HG02763 (cell line): ENCODE measurements at regions not wholly inside any gene's neighbourhood (a gene's known extent, or its start where the extent isn't known, plus 50 kb on each side); places are given as distances from the start of the nearest gene placed in this dataset.
A peak's percentile ranks its signal among the peaks of the same experiment; 100 is the strongest.
"Not testable (repeated sequence)": the region's sequence is repeated elsewhere in the genome, so short reads cannot be mapped to it uniquely, and the experiment has no call there.

Source experiments
- ATAC-seq: cut with Tn5 transposase; IDR thresholded peaks from one replicate; pipeline ENCODE4 v1.9.1; 2021; ENCODE audit warnings: mild to moderate bottlenecking, moderate library complexity; ENCODE audit not compliant: unreplicated experiment

DNA sequence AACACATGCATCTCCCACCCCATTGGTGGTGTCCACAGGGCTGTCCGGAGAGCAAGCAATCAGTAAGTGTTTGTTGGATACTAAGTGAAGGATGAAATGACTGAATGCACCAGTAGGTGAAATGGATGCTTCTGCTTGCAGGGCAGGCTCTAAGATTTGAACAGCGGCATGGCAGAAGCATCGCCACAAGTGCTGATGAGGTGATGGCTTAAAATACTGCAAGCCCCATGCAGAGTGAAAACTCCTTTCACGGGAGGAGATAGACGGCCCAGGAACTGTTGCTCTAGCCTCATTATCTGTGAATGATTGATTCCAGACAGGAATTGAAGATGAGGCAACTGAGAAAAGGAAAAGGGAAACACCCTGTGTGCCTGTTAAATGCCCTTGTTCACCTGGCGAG is 158.9 kb downstream of the LY86 start:
- ATAC-seq = no peak

DNA sequence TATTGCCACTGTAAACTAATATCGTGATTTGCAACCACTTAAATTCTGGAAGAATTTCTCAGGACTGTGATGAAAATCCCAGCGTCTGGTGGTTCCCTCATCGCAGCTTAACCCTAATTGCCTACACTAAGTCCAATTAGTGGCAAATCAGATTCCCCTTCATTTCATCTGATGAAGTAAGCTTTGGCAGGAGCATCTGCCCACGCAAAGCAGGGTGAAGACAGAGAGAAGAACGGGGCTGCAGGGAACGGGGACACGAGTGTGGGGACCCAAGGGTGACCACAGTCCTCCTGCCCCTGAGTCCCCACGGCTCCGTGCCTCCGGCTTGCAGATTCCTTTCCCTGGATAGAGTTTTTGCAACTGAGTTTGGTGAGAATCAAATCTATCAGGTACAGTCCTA is 159.5 kb downstream of the LY86 start:
- no peak for ATAC-seq

DNA sequence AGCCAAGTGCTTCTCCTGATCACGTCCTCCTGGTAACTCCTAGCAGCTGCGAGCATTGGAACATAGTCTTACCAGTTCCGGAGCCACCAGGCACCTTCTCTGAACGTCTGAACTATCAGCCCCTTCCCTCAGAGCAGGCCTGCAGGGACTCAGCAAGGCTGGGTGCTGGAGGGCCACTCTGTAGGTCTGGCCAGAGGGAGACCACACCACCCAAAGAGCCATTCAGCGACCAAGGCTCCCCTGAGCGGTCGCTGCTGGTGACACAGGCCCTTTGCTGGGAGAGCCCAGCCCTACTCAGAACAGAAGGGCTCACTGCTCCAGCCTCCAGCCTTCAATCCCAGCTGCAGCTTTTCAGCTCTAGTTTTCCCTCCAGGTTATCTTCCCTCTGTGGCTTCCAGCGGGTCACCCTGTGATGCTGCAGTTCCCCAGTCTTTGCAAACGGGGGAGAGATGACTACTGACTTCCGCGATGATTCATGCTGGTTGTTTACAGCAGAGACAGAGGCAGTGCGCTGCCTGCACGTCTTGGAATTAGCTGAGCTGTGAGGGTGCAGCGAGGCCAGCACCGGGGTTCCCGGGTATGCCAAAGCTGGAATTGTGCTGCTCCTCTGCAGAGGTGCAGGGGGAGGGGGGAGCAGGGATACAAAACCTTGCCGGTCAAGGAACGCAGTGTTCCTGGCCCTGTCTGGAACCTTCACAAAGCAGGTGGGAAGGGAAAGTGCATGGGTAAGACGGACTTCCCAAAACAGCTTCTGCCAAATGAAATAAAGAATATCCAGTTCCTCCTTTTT is 161.4 kb downstream of the LY86 start:
- no peak for ATAC-seq

DNA sequence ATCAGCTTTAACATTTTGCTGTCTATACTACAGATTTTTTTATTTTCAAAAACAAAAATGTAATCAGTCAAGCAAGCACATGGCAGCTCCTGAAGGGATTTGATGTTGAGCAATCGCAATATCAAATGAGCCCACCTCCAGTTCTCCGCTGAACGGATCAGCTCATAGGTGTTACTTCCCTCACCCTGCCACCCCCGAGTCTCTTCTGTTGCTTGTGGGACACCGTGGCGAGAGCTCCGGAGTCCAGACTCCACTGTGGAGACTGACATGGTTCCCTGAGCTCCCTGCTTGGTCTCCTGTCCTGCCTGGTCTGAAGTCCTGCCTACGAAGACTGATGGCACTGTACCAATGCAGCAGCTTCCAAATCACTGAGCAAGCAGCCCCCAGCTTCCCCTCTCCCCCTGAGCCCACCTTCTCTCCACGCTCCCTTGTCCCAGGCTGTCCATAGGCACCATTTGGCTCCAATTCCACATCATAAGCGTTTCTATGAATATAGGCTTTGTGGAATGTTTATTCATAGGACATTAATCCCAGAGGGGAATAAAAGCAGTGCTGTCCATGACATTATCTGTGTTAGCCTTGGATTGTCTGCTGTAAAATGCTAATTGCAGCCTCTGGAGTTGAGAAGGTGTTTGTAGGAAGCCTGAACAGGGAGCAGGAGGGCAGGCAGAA is 162.2 kb downstream of the LY86 start:
- ATAC-seq = no peak

DNA sequence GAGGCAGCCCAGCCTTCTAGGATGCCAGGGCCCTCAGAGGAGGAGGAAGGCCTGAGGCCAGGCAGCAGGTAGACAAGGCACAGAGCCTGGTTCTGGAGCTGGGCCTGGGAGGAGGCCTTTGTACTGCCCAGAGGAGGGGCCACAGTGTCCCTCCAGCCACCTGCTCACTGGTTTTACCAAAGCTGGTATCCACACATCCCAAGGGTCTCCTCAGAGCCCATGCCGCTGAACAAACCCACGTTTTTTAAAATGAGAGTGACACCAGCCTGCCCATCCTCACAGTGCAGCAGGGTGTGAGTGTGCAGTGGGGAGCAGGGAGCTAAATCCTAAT is 162.7 kb downstream of the LY86 start:
- ATAC-seq = no peak

DNA sequence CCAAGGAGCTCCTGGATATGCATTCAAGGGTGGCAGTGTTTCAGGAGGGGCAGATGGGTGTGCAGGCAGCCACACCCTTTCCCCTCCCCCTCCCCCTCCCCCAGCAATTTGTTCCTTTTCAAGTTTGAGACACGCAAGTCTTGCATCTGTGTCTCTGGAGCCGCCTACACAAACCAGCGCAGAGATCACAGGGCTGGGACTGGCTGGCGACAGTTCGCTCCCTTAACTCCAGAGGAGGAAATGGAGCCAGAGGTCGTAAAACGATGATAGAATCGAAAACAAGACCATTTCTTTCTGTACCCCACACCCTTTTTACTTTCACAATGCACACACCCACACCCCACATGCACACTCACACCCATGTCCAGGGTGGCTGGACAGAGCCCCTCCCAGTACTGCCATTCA is 163.1 kb downstream of the LY86 start:
- no peak for ATAC-seq

DNA sequence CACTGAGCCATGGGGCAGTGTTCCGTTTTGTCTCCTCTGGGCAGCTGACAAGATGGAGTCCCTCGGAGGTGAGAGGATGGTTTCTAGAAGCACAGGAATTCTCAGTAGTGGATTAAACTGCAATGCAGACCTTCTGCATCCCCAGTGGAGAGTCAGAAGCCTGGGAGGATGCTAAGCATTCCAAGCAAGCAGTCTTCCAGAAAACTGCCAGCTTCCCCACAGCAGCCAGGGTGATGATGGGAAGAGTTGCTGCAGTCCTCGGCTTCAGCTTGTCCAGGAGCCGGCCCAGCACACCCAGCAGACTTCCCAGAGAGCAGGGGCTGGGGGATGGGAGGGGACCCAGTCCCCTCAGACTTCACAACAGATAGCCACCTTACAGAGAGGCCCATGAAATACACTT is 163.6 kb downstream of the LY86 start:
- no peak for ATAC-seq

DNA sequence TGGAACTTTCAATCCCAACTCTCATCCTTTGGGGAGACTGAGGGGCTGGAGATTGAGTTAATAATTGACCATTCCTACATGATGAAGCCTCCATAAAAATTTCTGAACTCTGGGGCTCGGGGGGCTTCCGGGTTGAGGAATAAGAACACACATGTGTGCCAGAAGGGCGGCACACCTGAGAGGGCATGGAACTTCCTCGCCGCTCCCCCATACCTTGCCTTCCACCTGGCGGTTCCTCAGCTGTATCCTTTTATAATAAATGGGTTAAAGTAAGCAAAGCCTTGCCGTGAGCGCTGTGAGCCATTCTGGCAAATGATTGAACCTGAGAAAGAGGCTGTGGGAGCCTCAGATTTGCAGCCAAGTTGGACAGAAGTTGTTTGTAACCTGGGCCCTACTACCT is 164.8 kb downstream of the LY86 start:
- no peak for ATAC-seq

DNA sequence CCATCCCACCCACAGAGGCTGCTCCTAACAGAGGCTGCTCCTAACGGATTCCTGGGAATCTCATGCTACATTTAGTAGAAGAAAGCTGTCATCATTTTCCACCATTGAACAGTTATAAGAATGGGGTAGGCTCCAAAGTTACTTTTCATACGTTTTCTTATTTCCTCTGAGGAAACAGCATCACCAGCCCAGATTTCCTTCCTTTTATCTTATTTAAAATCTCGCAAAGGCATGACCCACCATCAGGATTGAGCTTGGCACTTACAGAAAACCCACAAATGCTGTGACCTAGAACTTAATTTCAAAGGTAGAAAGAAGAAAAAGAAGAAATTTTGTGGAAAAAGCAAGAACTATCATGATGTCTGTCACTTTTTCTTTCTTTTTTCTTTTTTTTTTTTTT is 168.0 kb downstream of the LY86 start:
- ATAC-seq = no peak

DNA sequence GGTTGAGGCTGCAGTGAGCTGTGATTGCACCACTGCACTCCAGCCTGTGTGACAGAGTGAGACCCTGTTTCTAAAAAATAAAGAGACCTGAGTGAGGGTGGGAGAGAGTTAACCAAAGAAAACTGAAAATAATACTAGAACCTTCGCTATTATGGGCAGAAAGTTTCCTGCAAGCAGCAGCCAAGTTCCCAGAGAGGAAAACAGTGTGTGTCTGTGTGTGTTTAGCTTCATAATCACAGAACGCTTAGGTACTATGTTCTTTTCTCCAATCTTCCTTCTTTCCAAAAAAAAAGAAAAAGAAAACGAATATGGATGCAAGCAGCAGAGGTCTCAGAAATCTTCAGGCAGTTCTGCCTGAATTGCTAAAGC is 170.0 kb downstream of the LY86 start:
- ATAC-seq = no peak

DNA sequence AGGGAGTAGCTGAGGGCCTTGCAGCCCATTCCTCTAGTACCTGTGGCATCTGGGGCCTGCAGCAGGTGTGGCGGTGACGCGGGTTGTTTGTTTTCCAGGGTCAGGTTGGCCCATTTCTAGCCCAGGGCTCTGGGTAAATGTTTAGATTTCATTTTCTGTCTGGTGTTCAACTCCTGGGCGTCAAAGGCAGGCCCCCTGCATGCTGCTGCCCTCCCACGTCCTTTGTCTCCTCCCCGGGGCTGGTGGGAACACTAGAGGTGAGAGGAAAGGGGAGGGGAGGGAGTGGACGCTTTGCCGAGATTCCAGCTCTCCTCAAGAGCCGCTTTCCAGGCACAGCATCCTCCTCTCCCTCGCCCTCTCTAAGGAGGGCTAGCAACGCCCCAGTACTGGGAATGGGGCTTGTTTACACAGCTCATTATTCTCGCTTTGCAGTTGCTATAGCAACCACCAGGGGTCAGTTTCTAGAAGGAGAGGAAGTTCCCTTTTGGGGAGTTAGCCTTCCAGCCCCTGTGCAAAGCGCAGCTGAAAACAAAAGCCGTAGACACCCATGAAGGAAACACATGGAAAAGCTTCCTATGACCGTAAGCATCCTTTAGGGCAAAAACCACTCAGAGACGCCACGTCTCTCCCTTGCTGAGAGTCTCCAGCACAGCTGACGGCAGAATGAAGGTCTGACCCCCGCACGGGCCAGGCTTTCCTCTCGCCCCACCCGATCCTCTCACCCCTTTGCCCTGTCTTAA is 170.6 kb downstream of the LY86 start:
- ATAC-seq = peak; percentile 61

DNA sequence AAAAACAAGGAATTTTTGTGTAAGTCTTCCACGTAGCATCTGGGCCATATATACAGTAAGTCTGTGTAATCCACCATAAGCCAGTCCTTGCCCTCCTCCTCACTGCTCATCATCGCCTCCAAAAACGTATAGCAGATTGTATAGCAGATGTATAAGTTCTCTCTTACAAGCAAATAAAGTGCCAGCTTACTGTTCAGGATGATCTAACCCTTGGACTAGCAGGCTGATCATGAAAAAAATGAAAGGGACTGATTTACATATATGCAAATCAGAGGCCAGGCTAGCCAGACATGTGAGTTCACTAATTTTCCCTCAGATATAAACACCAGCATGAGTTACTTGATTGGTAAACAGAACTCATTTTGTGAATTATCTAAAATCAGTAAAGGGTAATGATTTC is 171.5 kb downstream of the LY86 start:
- ATAC-seq = no peak

DNA sequence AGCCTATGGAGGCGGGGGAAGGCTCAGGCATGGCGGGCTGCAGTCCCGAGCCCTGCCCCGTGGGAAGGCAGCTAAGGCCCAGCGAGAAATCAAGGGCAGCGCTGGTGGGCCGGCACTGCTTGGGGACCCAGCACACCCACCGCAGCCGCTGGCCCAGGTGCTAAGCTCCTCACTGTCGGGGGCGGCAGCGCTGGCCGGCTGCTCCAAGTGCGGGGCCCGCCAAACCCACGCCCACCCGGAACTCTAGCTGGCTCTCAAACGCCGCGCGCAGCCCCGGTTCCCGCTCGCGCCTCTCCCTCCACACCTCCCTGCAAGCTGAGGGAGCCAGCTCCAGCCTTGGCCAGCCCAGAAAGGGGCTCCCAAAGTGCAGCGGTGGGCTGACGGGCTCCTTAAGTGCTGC is 174.0 kb downstream of the LY86 start:
- ATAC-seq = not testable (repeated sequence)

DNA sequence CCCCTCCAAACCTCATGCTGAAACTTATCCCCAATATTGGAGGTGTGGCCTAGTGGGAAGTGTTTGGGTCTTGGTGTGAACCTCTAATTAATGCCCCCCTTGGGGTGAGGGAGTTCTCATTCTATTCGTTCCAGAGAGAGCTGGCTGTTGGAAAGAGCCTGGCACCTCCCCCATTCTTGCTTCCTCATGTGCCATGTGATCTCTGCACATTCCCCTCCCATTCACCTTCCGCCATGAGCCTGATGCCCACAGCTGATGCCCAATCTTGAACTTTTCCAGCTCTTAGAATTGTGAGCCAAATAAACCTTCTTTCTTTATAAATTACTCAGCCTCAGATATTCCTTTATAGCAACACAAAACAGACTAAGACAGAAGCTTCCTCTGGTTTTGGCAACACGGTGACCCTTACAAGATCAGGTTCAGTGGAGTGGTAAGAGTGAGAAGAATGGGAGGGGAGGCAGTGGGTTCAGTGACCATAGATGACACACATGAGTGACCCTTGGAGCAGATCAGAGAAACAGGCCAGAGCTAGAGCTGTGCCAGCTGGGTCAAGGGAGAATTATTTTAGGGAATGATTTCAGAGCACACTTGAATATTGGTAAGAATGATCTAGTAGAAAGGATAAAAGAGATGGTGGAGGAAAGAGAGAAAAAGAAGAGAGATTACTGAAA is 176.4 kb downstream of the LY86 start:
- ATAC-seq = no peak

DNA sequence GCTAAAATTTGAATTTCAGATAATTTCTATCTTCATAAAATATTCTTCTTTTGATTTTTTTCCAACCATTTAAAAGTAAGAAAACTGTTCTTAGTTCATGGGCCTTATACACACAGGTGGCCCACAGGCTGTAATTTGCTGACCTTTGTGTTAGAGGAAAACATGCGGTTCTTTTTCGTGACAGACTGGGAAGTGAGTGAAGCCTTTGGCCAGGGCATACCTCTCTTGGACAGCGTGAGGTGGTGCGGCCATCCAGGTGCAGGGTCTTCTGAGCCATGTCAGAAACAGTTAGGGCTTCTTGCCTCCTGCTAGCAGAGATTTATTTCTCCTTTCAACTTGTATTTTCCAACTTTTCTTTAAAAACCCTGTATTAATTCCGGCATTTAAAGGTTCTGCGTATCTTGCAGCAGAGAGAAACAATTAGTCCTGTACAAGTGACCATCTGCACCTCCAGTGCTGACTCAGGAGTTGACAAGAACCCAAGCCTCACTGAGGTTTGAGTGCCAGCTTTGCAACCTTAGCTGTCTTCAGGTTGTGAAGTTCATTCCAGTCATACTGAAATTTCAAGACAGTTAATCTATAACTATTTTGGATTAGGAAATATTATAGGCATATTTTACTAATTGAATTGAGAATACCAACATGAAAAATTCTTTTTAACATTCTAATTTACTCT is 177.8 kb downstream of the LY86 start:
- no peak for ATAC-seq

DNA sequence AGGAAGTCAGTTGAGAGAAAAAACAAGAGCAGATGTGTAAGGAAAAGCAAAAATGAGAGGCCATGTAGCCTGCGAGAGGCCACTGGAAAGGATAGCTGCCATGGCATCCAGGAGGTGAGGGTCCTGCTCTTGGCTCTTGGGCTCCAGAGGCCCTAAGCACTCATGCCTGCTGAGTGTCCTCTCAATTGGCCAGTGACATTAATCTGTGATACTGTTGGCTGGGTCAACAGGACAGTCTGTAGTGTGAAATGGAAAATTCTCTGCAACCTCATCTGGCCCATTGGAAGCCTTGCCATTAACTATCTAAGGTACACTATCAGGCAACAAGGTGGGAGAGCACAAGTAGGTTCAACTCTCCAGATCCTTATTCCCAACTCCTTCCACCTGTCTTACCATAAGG is 180.9 kb downstream of the LY86 start:
- no peak for ATAC-seq

DNA sequence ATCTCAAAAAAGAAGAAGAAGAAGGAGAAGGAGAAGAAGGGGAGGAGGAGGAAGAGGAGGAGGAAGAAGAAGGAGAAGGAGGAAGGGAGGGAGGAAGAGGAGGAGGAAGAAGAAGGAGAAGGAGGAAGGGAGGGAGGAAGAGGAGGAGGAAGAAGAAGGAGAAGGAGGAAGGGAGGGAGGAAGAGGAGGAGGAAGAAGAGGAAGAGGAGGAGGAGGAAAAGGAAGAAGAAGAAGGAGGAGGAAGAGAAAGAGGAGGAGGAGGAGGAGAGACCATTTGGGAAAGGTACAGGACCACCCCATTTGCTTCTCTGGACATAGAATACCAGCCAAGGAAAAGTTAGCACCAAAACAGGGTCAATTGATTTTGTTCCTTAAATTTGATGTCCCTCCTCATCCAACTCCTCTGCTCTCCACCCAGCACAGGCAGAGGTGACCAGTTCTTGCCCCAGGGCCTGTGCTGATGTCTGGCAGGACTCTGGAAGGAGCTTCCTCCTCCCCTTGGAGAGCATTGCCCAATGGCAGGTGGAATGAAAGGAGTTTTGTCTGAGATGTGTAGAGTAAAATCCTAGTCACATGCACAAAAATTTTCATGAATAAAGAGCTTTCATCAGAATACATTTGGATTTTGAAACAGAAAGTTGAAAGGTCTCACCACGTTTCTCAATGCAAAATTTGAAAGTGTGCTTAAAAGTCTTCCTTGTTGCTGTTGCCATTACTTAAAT is 182.9 kb downstream of the LY86 start:
- ATAC-seq = no peak

DNA sequence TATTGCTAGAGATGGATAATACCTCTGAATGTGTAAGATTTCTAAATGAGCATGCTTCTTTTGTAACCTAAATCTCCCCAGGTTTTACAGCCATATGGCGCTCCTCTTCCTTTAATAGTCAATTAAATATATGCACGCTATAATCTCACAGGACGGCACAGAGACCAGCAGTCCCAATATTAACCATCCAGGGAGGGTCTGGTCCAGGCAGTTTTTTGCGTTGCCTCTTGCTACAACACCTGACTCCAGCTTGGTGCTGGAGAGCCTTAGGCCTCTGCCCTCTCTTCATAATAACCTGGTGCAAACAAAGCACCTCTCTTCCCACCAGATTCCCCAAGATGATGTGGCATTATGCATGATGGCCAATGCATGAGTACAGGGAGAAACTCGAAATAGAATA is 183.4 kb downstream of the LY86 start:
- ATAC-seq = no peak

DNA sequence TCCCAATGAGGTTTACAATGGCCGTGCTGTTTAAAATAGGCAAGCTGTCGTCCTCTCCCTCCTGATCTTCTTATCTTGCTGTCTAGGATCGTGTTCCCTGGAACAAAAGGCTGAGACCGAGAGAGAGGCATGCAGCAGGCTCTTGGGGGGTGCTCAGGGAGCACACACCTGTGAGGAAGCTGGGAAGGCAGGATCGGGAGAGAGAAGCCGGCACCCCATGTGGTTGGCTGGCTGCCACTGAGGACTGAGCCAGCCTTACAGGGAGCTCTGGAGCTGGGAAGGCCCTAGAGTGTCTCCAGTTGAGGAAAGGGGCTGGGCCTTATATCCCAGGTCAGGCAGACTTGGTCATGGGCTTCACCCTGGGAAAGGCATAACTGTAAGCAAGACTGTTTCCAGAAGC is 184.2 kb downstream of the LY86 start:
- ATAC-seq = no peak

DNA sequence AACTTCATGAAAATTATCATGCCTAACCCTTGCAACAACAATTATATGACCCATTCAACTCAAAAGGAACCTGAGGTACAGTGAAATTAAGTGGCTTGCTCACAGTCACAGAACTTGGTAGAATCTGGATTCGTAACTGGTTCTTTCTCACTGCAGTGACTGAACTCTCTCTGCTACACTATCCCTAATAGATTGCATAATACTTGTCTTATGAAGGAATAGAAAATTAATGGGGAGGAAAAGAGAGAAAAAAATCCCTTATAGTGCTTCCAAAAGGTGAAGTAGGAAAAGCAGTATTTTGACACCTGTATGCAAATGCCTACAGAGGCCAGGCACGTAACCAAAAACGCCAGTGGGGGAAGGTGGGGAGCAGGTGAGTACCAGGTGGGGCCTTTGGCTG is 186.6 kb downstream of the LY86 start:
- no peak for ATAC-seq

DNA sequence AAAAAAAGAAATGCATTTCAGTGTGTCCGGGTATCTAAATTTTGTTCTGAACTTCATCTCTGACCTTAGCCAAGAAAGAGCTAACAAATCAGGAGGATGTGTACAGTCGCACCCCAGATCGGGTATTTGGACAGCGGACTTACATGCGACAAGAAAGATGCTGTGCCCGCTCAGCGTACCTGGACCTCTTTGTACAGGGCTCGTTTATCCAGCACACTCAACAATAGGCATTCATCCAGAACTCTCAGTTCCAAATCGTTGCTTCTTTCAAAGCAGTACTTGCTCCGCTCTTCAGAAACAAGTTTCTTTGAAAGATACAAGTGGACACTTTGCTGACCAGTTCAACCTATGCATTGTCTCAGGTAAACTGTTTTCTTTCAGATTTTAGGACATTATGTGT is 191.7 kb downstream of the LY86 start:
- ATAC-seq = no peak
